ENCODE measurements at regions not wholly inside any gene's neighbourhood (a gene's known extent, or its start where the extent isn't known, plus 50 kb on each side); places are given as distances from the start of the nearest gene placed in this dataset.

- H3K9me3 Mint-ChIP-seq, result peaks cover 4% of the 10 kb centered on the region
- ChIA-PET CTCF (no interaction called here), POLR2A (no interaction called here)
- no peak overlapping the region for H3K27ac Mint-ChIP-seq
- no peak for DNase-seq
- H3K4me3 Mint-ChIP-seq, result no peak overlapping the region
- H3K4me1 Mint-ChIP-seq, result no peaks in the 10 kb centered on the region
- peaks cover 3% of the 10 kb centered on the region for H3K27me3 Mint-ChIP-seq
- H3K36me3 Mint-ChIP-seq (ENCODE audit: low read depth), result no peaks in the 10 kb centered on the region
These were observed 403.0 kb upstream of the USP24 start for GRCh38 chr1:55618199-55618598.

DNA sequence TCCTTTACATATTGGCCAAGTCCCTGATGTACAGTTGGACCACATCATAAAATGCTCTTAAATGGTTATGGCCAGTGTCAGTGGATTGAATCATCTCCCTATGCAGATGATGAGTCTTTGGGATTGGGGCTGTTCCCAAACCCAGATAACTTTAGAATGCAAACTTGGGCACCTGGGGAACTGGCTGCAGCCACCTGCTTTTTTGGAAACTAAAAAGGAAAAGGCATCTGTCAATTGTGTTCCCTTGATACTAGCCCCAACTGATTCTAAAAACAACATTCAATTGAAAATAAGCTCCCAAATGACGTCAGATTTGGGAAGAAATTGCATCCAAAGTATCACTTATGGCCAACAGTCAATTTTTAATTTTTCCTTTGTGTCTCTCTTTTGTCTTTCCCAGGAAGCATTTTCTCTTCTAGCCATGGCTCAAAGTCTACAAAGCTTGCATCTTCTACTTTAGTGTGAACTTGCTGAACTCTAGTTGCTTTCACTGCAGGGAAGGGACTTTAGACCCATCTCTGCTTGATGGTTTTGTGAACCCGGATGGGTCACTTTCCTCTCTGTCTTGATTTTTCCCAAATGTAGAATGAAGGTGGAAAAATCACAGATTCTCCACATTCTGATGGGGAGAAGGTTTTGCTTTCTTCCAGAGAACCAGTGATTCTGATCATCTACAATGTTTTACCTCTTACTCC is 402.3 kb upstream of the USP24 start:
- H3K9me3 Mint-ChIP-seq, result peaks cover 4% of the 10 kb centered on the region
- no peak overlapping the region for H3K27ac Mint-ChIP-seq
- ChIA-PET POLR2A (no interaction called here), CTCF (no interaction called here)
- H3K36me3 Mint-ChIP-seq (ENCODE audit: low read depth), result no peaks in the 10 kb centered on the region
- peaks cover 3% of the 10 kb centered on the region for H3K27me3 Mint-ChIP-seq
- no peak overlapping the region for H3K4me3 Mint-ChIP-seq
- no peaks in the 10 kb centered on the region for H3K4me1 Mint-ChIP-seq
- no peak for DNase-seq

DNA sequence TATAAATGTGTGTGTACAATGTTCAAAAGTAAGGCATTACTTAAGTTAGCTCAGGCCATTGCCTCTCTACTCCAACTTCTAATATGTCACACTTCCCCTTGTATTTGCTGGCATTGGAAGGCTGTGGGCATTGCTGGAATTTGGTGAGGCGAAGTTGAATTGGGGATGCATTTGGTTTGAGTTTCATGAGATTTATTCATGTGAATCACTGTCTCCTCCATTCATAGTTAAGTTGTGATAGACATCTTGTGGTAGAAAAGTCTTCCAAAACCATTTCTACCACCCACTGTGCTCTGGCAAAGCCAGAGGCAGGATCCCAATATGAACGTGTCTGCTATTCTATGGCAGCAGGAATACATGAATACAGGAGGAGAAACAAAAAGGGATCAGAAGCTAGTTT is 397.8 kb upstream of the USP24 start:
- POLR2A ChIA-PET, result no interaction called here
- Mint-ChIP-seq H3K4me3 (no peak overlapping the region), H3K27ac (no peak overlapping the region), H3K36me3 (ENCODE audit: low read depth) (no peaks in the 10 kb centered on the region), H3K9me3 (peaks cover 3% of the 10 kb centered on the region), H3K27me3 (peaks cover 5% of the 10 kb centered on the region), H3K4me1 (no peaks in the 10 kb centered on the region)
- CTCF ChIA-PET, result no interaction called here
- DNase-seq, result no peak

GRCh38 chr1:55611123-55611522 is 396.0 kb upstream of the USP24 start:
- Mint-ChIP-seq H3K27ac (no peak overlapping the region), H3K4me3 (no peak overlapping the region), H3K36me3 (ENCODE audit: low read depth) (no peaks in the 10 kb centered on the region), H3K9me3 (peaks cover 3% of the 10 kb centered on the region), H3K4me1 (no peaks in the 10 kb centered on the region), H3K27me3 (peaks cover 2% of the 10 kb centered on the region)
- ChIA-PET POLR2A (no interaction called here), CTCF (no interaction called here)
- no peak for DNase-seq

DNA sequence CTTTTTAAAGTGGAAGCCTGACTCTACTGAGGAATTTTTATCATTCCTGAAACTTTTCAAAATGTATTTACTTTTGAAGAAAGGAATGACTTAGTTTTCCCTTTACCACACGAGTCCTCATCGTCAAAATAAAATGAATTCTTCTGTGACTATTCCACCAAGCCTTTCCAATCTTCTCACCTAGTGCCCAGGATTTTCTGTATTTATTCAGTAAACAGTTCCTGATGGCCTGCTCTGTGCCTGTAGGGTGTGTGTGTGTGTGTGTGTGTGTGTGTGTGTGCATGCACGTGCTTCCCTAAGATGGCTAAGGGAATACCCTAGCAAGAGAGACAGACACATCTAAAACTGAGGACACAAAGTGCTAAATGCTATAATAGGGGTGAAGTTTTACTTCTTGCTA is 395.0 kb upstream of the USP24 start:
- H3K4me1 Mint-ChIP-seq, result no peaks in the 10 kb centered on the region
- H3K27me3 Mint-ChIP-seq, result peaks cover 2% of the 10 kb centered on the region
- ChIA-PET CTCF (no interaction called here), POLR2A (no interaction called here)
- no peaks in the 10 kb centered on the region for H3K36me3 Mint-ChIP-seq (ENCODE audit: low read depth)
- peaks cover 3% of the 10 kb centered on the region for H3K9me3 Mint-ChIP-seq
- no peak overlapping the region for H3K27ac Mint-ChIP-seq
- no peak overlapping the region for H3K4me3 Mint-ChIP-seq
- DNase-seq, result no peak

DNA sequence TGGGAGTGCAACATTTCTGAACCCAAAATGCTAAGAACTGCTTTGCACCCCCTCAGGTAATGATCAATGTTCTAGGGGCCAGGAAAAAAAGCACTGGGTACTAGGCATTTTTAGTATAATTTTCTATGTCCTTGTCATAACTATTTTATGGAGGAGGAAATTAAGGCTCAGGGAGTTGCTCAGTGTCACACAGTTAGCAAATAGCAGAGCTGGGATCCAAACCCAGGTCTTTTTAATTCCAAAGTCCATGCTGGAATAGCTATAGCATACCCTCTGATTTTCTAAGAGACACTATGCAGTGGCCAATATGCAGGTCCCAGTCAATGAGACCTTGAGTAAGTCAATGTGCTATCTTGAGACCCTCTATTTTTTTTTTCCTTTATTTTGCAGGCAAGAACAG is 394.5 kb upstream of the USP24 start:
- no peak overlapping the region for H3K4me3 Mint-ChIP-seq
- H3K9me3 Mint-ChIP-seq, result peaks cover 3% of the 10 kb centered on the region
- no peak for DNase-seq
- CTCF ChIA-PET, result no interaction called here
- POLR2A ChIA-PET, result no interaction called here
- no peaks in the 10 kb centered on the region for H3K4me1 Mint-ChIP-seq
- peaks cover 2% of the 10 kb centered on the region for H3K27me3 Mint-ChIP-seq
- no peaks in the 10 kb centered on the region for H3K36me3 Mint-ChIP-seq (ENCODE audit: low read depth)
- no peak overlapping the region for H3K27ac Mint-ChIP-seq

GRCh38 chr1:55605155-55605554 is 390.0 kb upstream of the USP24 start:
- H3K9me3 Mint-ChIP-seq, result peaks cover 3% of the 10 kb centered on the region
- H3K27ac Mint-ChIP-seq, result no peak overlapping the region
- CTCF ChIA-PET, result no interaction called here
- DNase-seq, result no peak
- no peaks in the 10 kb centered on the region for H3K36me3 Mint-ChIP-seq (ENCODE audit: low read depth)
- no peaks in the 10 kb centered on the region for H3K27me3 Mint-ChIP-seq
- H3K4me1 Mint-ChIP-seq, result no peaks in the 10 kb centered on the region
- H3K4me3 Mint-ChIP-seq, result no peak overlapping the region
- POLR2A ChIA-PET, result no interaction called here

DNA sequence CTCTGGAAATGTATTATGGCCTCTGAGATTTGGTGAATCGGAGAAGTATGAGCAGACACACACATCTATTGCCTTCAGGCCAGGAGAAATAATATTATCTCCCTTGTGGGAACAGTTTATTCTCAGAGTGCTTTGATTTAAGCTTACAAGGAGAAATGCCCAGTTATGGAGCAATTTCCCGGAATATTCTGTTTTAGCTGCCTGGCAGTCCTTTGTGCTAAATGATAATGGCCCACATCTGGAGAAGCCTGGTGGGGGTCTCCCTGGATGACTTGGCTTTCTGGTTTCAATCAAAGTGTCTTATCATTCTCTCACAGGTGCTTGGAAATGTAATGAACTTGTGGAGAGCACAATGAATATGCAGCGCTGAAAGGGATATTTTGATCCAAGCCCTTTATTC is 389.6 kb upstream of the USP24 start:
- H3K27ac Mint-ChIP-seq, result no peak overlapping the region
- ChIA-PET POLR2A (no interaction called here), CTCF (interaction anchor here (0.7 to 0.8 kb wide), 2 partner anchors 14 to 1070 kb away, joined by 3 to 4 read pairs; no protein-coding TSS in a partner anchor)

DNA sequence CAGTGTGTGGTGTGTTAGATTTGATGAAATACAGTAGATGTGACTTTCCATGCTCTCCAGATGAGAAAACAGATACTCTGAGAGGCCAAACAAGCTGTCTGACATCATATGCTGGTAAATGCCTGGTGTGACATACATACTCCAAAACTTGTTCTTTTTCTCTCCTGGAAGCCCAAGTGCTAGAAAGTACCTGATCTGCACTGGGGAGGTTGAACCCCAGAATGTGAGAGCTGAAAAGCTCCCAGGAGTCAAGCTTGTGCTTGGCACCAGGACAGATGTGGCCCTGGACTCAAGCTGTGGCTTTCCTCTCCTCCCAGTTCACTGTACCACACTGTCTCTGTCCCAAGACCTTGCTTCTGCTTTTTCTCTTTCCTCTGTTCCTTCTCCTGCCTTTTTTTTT is 389.0 kb upstream of the USP24 start:
- POLR2A ChIA-PET, result no interaction called here

More for the DNA sequence above, 389.6 kb upstream of the USP24 start:
- Mint-ChIP-seq H3K27me3 (no peaks in the 10 kb centered on the region), H3K4me3 (no peak overlapping the region), H3K4me1 (no peaks in the 10 kb centered on the region), H3K36me3 (ENCODE audit: low read depth) (no peaks in the 10 kb centered on the region), H3K9me3 (peaks cover 3% of the 10 kb centered on the region)
- no peak for DNase-seq

DNA sequence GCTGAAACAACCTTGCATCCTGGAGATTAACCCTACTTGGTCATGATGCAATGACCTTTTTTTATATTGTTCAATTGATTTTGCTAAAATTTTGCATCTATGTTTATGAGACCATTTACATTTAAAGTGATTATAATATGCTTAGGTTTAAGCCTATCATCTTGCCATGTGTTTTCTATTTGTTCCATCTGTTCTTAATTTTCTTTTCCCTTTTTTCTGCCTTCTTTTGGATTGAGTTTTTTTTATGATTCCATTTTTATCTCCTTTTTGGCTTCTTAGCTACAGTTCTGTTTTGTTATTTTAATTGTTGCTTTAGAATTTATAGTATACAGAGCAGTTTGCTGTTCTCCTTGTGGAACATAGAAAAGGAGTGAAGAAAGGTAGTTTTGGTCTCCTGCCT is 385.1 kb upstream of the USP24 start:
- Mint-ChIP-seq H3K27ac (no peak overlapping the region), H3K27me3 (peaks cover 4% of the 10 kb centered on the region), H3K9me3 (no peaks in the 10 kb centered on the region), H3K4me1 (no peaks in the 10 kb centered on the region), H3K36me3 (ENCODE audit: low read depth) (no peaks in the 10 kb centered on the region), H3K4me3 (no peak overlapping the region)
- no peak for DNase-seq
- POLR2A ChIA-PET, result no interaction called here
- CTCF ChIA-PET, result no interaction called here

More for the DNA sequence above, 389.0 kb upstream of the USP24 start:
- Mint-ChIP-seq H3K27ac (no peak overlapping the region), H3K36me3 (ENCODE audit: low read depth) (no peaks in the 10 kb centered on the region), H3K27me3 (no peaks in the 10 kb centered on the region), H3K9me3 (peaks cover 3% of the 10 kb centered on the region), H3K4me3 (no peak overlapping the region), H3K4me1 (no peaks in the 10 kb centered on the region)
- DNase-seq, result no peak
- CTCF ChIA-PET, result interaction anchor here (0.7 to 0.8 kb wide), 2 partner anchors 13 to 1071 kb away, joined by 3 to 4 read pairs; no protein-coding TSS in a partner anchor

DNA sequence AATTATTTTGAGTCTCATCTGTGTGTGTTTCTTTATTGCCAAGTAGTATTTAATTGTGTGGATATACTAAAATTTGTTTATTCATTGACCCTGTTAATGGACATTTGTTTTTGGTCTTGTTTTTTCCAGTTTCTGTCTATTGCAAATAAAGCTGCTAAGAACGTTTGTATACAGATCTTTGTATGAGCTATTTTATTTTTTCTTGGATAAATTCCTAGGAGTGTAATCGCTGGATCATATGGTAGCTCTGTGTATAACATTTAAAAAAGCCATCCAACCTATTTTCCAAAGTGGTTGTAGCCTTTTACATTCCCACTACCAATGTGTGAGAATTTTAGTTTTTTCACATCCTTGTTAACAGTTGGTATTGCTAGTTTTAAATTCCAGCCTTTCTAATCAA is 382.7 kb upstream of the USP24 start:
- Mint-ChIP-seq H3K36me3 (ENCODE audit: low read depth) (no peaks in the 10 kb centered on the region), H3K4me3 (no peak overlapping the region), H3K9me3 (no peaks in the 10 kb centered on the region), H3K27ac (no peak overlapping the region), H3K4me1 (no peaks in the 10 kb centered on the region), H3K27me3 (peaks cover 4% of the 10 kb centered on the region)
- no peak for DNase-seq
- CTCF ChIA-PET, result no interaction called here
- POLR2A ChIA-PET, result no interaction called here

GRCh38 chr1:55594701-55595100 is 379.5 kb upstream of the USP24 start:
- no peak overlapping the region for H3K4me3 Mint-ChIP-seq
- H3K27ac Mint-ChIP-seq, result no peak overlapping the region
- no peak for DNase-seq
- ChIA-PET POLR2A (no interaction called here), CTCF (no interaction called here)
- H3K36me3 Mint-ChIP-seq (ENCODE audit: low read depth), result no peaks in the 10 kb centered on the region
- peaks cover 4% of the 10 kb centered on the region for H3K27me3 Mint-ChIP-seq
- H3K9me3 Mint-ChIP-seq, result no peaks in the 10 kb centered on the region
- H3K4me1 Mint-ChIP-seq, result no peaks in the 10 kb centered on the region

- POLR2A ChIA-PET, result no interaction called here
- CTCF ChIA-PET, result no interaction called here
- no peak for DNase-seq
- H3K27me3 Mint-ChIP-seq, result peaks cover 4% of the 10 kb centered on the region
- H3K4me3 Mint-ChIP-seq, result no peak overlapping the region
- no peak overlapping the region for H3K27ac Mint-ChIP-seq
- no peaks in the 10 kb centered on the region for H3K4me1 Mint-ChIP-seq
- H3K9me3 Mint-ChIP-seq, result no peaks in the 10 kb centered on the region
- H3K36me3 Mint-ChIP-seq (ENCODE audit: low read depth), result no peaks in the 10 kb centered on the region
These were observed 378.1 kb upstream of the USP24 start for GRCh38 chr1:55593298-55593697.

- ChIA-PET POLR2A (no interaction called here), CTCF (no interaction called here)
- DNase-seq, result no peak
- no peaks in the 10 kb centered on the region for H3K4me1 Mint-ChIP-seq
- peaks cover 2% of the 10 kb centered on the region for H3K27me3 Mint-ChIP-seq
- H3K27ac Mint-ChIP-seq, result no peak overlapping the region
- no peaks in the 10 kb centered on the region for H3K9me3 Mint-ChIP-seq
- H3K4me3 Mint-ChIP-seq, result no peak overlapping the region
- H3K36me3 Mint-ChIP-seq (ENCODE audit: low read depth), result no peaks in the 10 kb centered on the region
These were observed 377.0 kb upstream of the USP24 start for GRCh38 chr1:55592122-55592521.

All from activated CD4-positive, alpha-beta T cell treated with anti-CD3 and anti-CD28 coated beads, Interleukin-2, amount 10 ng/mL, durations not matched to agents 7 days and 5 days (primary cell).